SK-N-DZ (cell line): ENCODE measurements at regions not wholly inside any gene's neighbourhood (a gene's known extent, or its start where the extent isn't known, plus 50 kb on each side); places are given as distances from the start of the nearest gene placed in this dataset.

Source experiments
- DNase-seq: peaks from one replicate; pipeline ENCODE4 v3.0.0-alpha.2; 2015; ENCODE audit warnings: low spot score

GRCh38 chr17:27391427-27391826 lies 64.8 kb upstream of the KSR1 start:
- no peak for DNase-seq

GRCh38 chr17:27396045-27396444 lies 60.2 kb upstream of the KSR1 start:
- DNase-seq, result no peak

- DNase-seq, result no peak
These were observed 59.3 kb upstream of the KSR1 start for GRCh38 chr17:27396941-27397340.

- no peak for DNase-seq
These were observed 57.6 kb upstream of the KSR1 start for GRCh38 chr17:27398691-27399090.

GRCh38 chr17:27400991-27401390 lies 55.3 kb upstream of the KSR1 start:
- no peak for DNase-seq

- DNase-seq, result no peak
These were observed 53.3 kb upstream of the KSR1 start for GRCh38 chr17:27402943-27403342.

GRCh38 chr17:27403480-27404005 lies 52.7 kb upstream of the KSR1 start:
- no peak for DNase-seq

GRCh38 chr17:27404676-27405075 lies 51.6 kb upstream of the KSR1 start:
- no peak for DNase-seq
